ENCODE measurements at regions not wholly inside any gene's neighbourhood (a gene's known extent, or its start where the extent isn't known, plus 50 kb on each side); places are given as distances from the start of the nearest gene placed in this dataset.

DNA sequence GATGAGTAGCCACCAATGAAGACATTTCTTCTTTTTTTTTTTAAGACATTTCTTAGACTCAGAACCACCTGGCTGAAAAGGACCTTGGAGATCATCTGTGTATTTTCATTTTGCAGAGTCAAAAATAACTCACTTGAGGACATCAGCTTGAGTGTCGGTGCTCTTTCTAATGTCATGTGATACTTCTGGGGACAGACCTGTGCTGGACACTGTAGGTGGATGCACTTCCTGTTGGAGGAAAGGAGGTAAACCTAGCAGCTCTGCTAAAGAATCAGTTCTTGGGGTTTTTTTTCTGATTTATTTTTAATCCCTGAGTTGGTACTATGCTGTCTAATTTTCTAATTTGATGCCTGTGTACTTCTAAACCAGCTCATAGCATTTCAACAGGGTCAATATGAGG lies 283.9 kb upstream of the CRIM1 start:
- ChIA-PET CTCF (interaction anchor here (0.6 kb wide), 1 partner anchor 423 kb away, joined by 3 read pairs; no protein-coding TSS in a partner anchor), POLR2A (no interaction called here)
- TF ChIP-seq ZNF785 (tag by site-specific recombination; IDR thresholded peaks at IDR 0.05): no peak
- no peak for TF ChIP-seq ZNF623 (tag by site-specific recombination; IDR thresholded peaks at IDR 0.05)
- TF ChIP-seq ZBTB17 (tag by site-specific recombination; IDR thresholded peaks at IDR 0.05): no peak
- TF ChIP-seq MYNN (tag by site-specific recombination; IDR thresholded peaks at IDR 0.05; ENCODE audit: borderline replicate concordance): no peak
- TF ChIP-seq ZNF202 (tag by site-specific recombination; IDR thresholded peaks at IDR 0.05; ENCODE audit: borderline replicate concordance): no peak
- no peak for TF ChIP-seq ATF2 (tag by site-specific recombination; IDR thresholded peaks at IDR 0.05; ENCODE audit: low read depth)
- no peak for TF ChIP-seq ZBTB48 (tag by site-specific recombination; IDR thresholded peaks at IDR 0.05)
- no peak for TF ChIP-seq ZBTB7A (tag by site-specific recombination; IDR thresholded peaks at IDR 0.05; ENCODE audit: low read depth)
- TF ChIP-seq ZNF514 (tag by site-specific recombination; IDR thresholded peaks at IDR 0.05): no peak
- no peak for TF ChIP-seq ZNF10 (tag by site-specific recombination; IDR thresholded peaks at IDR 0.05)
- TF ChIP-seq ZNF560 (tag by site-specific recombination; IDR thresholded peaks at IDR 0.05; ENCODE audit: borderline replicate concordance): no peak
- TF ChIP-seq ZNF26 (tag by site-specific recombination; IDR thresholded peaks at IDR 0.05): no peak
- H3K4me1 ChIP-seq (ENCODE audit: control insufficient read depth, insufficient read depth, low read length): no peaks in the 10 kb centered on the region
- no peaks in the 10 kb centered on the region for H3K36me3 ChIP-seq (ENCODE audit: control insufficient read depth in 2 of 2, insufficient read depth in 1 of 2, low read length in 2 of 2)
- H3K9me3 ChIP-seq (ENCODE audit: control insufficient read depth, insufficient read depth, low read depth, low read length): no peaks in the 10 kb centered on the region
- H3K27ac ChIP-seq (ENCODE audit: extremely low read depth, low read depth, low read length): no peak overlapping the region
- no peak overlapping the region for H3K4me3 ChIP-seq (ENCODE audit: low read depth, low read length)

DNA sequence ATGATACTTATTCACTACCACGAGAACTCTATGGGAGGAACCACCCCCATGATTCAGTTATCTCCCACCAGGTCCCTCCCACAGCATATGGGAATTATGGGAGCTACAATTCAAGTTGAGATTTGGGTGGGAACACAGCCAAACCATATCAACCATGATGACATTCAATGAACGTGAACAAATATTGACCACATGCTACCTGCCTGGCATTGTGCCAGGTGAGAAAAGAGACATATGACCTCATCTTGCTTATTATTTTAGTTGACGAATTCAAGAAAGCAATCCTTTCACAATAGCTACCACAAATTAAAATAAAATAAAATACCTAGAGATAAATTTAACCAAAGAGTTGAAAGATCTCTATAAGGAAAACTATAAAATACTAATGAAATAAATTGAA lies 286.5 kb upstream of the CRIM1 start:
- H3K4me3 ChIP-seq (ENCODE audit: low read depth, low read length): no peak overlapping the region
- H3K36me3 ChIP-seq (ENCODE audit: control insufficient read depth in 2 of 2, insufficient read depth in 1 of 2, low read length in 2 of 2): no peaks in the 10 kb centered on the region
- H3K27ac ChIP-seq (ENCODE audit: extremely low read depth, low read depth, low read length): no peak overlapping the region
- no peaks in the 10 kb centered on the region for H3K4me1 ChIP-seq (ENCODE audit: control insufficient read depth, insufficient read depth, low read length)
- ChIA-PET CTCF (no interaction called here), POLR2A (no interaction called here)
- H3K9me3 ChIP-seq (ENCODE audit: control insufficient read depth, insufficient read depth, low read depth, low read length): no peaks in the 10 kb centered on the region
- TF ChIP-seq ZNF155 (tag by site-specific recombination; IDR thresholded peaks at IDR 0.05): no peak
- no peak for TF ChIP-seq ZNF311 (tag by site-specific recombination; IDR thresholded peaks at IDR 0.05; ENCODE audit: borderline replicate concordance)
- no peak for TF ChIP-seq ZNF169 (tag by site-specific recombination; IDR thresholded peaks at IDR 0.05)

DNA sequence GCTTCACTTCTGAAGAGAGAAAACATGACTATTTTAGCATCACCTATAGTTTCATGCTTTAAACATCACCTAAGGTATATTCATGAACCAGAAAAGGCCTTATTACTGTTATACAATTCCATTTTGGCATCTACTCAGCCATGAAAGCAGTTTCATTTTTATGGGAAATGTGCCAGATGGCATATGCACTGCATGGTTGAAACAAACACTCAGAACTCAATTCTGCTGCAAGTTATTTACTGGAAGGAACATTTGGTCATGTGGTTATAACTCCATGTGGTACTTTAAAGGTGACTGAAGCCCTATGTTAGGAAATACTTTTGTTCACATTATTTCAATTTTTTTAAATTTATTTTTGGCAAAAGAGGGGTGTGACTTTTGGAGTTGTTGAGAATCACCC lies 287.5 kb upstream of the CRIM1 start:
- Histone ChIP-seq H3K9me3 (ENCODE audit: control insufficient read depth, insufficient read depth, low read depth, low read length) (no peaks in the 10 kb centered on the region), H3K4me1 (ENCODE audit: control insufficient read depth, insufficient read depth, low read length) (no peaks in the 10 kb centered on the region), H3K4me3 (ENCODE audit: low read depth, low read length) (no peak overlapping the region), H3K27ac (ENCODE audit: extremely low read depth, low read depth, low read length) (no peak overlapping the region), H3K36me3 (ENCODE audit: control insufficient read depth in 2 of 2, insufficient read depth in 1 of 2, low read length in 2 of 2) (no peaks in the 10 kb centered on the region)
- ChIA-PET CTCF (no interaction called here), POLR2A (no interaction called here)
- no peak for TF ChIP-seq ZNF544 (tag by site-specific recombination; IDR thresholded peaks at IDR 0.05)
- no peak for TF ChIP-seq ZNF548 (tag by site-specific recombination; IDR thresholded peaks at IDR 0.05)
- TF ChIP-seq ZNF324 (tag by site-specific recombination; IDR thresholded peaks at IDR 0.05): no peak
- no peak for TF ChIP-seq ZNF433 (tag by site-specific recombination; IDR thresholded peaks at IDR 0.05; ENCODE audit: low read depth)
- no peak for TF ChIP-seq ZFP3 (tag by site-specific recombination; IDR thresholded peaks at IDR 0.05; ENCODE audit: low read depth)
- TF ChIP-seq ZNF596 (tag by site-specific recombination; IDR thresholded peaks at IDR 0.05): no peak
- TF ChIP-seq GLIS2 (tag by site-specific recombination; IDR thresholded peaks at IDR 0.05): no peak
- no peak for TF ChIP-seq MYNN (tag by site-specific recombination; IDR thresholded peaks at IDR 0.05; ENCODE audit: borderline replicate concordance)
- no peak for TF ChIP-seq ZFP69B (tag by site-specific recombination; IDR thresholded peaks at IDR 0.05)
- no peak for TF ChIP-seq PRDM2 (tag by site-specific recombination; IDR thresholded peaks at IDR 0.05; ENCODE audit: borderline replicate concordance)
- TF ChIP-seq ZNF335 (tag by site-specific recombination; conservative IDR thresholded peaks at IDR 0.05): no peak
- TF ChIP-seq GLIS1 (tag by site-specific recombination; IDR thresholded peaks at IDR 0.05): no peak
- TF ChIP-seq ZNF514 (tag by site-specific recombination; IDR thresholded peaks at IDR 0.05): no peak

Data from HEK293 (cell line).